Eye (tissue), 1 donor: ENCODE measurements at regions not wholly inside any gene's neighbourhood (a gene's known extent, or its start where the extent isn't known, plus 50 kb on each side); places are given as distances from the start of the nearest gene placed in this dataset.
"Not testable (repeated sequence)": the region's sequence is repeated elsewhere in the genome, so short reads cannot be mapped to it uniquely, and the experiment has no call there.

Source experiments
- DNase-seq: peaks from one replicate; pipeline ENCODE4 v3.0.0-alpha.2; 2015

DNA sequence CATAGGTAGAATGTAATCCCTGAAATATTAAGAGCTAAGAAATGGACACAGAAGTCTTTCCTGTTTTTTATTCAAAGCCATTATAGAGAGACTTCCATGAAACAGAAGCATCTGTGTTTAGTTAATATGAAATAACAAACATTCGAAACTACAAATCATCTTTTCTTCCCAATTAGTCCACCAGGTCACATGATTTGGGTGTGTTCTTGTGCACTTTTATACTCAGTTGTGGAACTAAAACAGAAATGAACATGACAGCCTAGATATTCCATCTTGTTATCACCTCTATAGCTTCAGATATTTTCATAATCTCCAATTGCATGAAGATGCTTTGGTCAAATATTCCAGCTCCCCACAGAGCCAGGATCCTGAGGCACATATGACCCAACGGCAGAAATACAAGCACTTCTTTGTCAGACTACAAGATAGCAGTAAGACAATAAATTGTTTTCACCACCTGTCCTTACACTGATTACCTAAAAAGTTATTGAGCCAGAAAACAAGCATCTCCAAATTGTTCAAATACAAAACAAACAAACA lies 116.8 kb upstream of the BEND6 start:
- no peak for DNase-seq

- no peak for DNase-seq
These were observed 117.5 kb upstream of the BEND6 start for GRCh38 chr6:56837322-56837894.

DNA sequence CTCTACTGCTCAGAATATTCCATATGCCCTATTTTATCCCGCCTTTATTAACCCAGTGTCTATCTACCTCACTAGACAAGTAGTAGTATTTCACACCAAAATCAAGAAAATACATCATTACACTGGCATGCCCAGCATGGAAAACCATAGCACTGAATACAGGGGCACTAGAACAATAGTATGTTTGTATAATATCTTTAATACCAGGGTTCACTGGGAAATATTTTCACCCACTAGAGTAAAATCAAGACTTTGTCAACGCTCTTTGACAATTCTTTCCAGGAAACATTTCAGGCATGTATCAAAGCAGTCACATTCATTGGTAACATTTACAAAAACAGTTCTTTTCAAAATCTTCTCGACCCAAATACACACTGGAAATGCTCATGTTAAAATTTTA lies 119.3 kb upstream of the BEND6 start:
- no peak for DNase-seq

GRCh38 chr6:56833873-56834272 lies 121.0 kb upstream of the BEND6 start:
- no peak for DNase-seq

DNA sequence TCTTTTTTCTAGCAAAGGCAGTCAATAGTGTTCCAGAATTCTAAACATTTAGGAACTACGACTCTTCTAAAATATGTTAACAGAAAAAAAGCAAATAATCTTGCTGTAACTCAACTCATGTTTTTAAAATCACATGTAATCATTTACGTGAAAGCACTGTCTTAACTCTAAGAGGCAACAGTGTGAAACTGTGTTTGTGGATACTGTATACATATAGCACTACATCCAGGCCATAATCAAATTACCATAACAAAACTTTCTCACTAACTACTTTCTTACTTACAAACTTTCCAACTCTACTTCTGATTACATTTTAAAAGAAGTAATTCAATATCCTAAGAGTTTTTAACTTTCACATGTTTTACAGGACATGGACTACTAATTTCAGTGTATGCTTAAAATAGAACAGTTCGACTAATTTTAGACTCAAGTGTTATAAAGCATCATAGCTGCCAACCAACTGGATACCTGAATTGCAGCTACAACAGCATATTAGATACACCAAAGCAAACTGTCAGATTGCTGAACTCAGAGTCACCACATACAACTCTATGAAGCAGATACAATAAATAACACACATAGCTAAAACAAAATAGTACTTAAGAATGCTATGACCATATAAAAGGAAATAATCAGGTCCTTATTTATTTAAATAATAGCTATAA lies 121.6 kb upstream of the BEND6 start:
- DNase-seq: no peak

DNA sequence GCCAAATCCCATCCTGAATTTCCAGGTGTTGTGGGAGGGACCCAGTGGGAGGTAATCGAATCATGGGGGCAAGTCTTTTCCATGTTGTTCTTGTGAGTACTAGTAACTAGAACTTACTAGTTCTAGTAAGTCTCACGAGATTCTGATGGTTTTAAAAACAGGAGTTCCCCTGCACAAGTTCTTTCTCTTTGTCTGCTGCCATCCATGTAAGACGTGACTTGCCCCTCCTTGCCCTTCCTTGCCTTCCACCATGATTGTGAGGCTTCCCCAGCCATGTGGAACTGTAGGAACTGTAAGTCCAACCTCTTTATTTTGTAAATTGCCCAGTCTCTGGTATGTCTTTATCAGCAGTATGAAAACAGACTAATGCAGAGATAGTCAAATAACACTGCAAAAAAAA lies 122.7 kb upstream of the BEND6 start:
- no peak for DNase-seq

GRCh38 chr6:56831334-56831733 lies 123.6 kb upstream of the BEND6 start:
- no peak for DNase-seq

- DNase-seq: no peak
These were observed 126.8 kb upstream of the BEND6 start for GRCh38 chr6:56827908-56828649.

DNA sequence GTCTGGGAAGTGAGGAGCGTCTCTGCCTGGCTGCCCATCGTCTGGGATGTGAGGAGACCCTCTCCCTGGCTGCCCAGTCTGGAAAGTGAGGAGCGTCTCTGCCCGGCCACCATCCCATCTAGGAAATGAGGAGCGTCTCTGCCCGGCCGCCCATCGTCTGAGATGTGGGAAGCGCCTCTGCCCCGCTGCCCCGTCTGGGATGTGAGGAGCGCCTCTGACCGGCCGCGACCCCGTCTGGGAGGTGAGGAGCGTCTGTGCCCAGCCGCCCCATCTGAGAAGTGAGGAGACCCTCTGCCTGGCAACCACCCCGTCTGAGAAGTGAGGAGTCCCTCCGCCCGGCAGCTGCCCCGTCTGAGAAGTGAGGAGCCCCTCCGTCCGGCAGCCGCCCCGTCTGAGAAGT lies 130.5 kb upstream of the BEND6 start:
- not testable (repeated sequence) for DNase-seq

- DNase-seq: no peak
These were observed 133.9 kb upstream of the BEND6 start for GRCh38 chr6:56821005-56821432.

GRCh38 chr6:56820060-56820459 lies 134.8 kb upstream of the BEND6 start:
- DNase-seq: no peak

DNA sequence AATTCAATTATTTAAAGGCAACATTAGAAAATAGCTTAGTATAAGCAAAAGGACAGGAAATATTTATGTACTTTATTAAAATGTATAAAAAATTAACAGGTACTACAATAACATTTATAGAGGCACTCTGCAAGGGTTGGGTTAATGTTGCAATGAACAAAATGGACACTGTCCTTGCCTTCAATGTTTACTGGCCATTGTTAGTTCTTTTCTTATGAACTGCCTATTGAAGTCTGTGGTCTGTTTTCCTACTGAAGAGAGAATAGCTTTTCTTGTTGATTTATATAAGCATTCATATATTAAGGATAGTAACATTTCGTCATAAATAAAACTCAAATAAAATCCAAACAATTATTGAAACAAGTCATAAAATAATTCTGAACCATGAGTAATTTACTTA lies 135.3 kb upstream of the BEND6 start:
- no peak for DNase-seq

DNA sequence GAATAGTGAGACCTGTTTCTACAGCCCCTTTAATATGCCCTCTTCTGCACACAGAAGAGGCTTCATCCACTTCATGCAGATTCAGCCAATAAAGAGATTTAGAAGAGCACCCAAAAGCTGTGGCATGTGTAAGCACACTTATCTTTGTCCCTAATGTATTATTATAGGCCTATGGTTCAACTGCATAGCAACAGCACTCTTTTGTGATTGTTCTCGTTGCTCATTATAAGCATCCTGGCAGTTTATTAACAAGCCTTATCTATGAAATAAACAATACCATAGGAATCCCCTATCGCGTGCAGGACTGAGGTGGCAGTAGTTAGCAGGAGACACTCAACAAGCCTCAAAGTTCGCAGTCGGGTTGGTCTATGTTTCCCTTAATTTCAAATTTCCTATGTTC lies 138.5 kb upstream of the BEND6 start:
- no peak for DNase-seq

- no peak for DNase-seq
These were observed 139.5 kb upstream of the BEND6 start for GRCh38 chr6:56815436-56815835.

DNA sequence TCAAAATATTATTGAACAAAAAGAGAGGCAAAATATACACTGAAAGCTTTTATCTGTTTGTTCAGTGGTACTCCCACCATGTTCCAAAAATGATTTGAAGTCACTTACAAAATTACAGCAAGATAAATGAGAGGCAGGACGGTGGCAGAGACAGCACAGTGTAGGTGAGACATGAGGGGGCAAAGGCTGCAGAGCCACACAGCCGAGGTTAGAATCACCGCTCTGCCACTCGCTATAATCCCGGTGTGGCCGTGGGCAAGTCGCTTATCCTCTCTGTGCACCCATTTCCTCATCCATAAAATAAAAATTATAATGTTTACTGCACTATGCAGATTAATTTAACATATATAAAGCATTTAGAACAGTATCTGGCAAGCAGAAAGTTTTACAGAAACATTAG lies 140.1 kb upstream of the BEND6 start:
- no peak for DNase-seq

GRCh38 chr6:56814308-56814707 lies 140.6 kb upstream of the BEND6 start:
- no peak for DNase-seq

DNA sequence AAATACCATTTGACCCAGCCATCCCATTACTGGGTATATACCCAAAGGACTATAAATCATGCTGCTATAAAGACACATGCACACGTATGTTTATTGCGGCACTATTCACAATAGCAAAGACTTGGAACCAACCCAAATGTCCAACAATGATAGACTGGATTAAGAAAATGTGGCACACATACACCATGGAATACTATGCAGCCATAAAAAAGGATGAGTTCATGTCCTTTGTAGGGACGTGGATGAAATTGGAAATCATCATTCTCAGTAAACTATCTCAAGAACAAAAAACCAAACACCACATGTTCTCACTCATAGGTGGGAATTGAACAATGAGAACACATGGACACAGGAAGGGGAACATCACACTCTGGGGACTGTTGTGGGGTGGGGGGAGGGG lies 142.1 kb upstream of the BEND6 start:
- not testable (repeated sequence) for DNase-seq

GRCh38 chr6:56808871-56809359 lies 146.0 kb upstream of the BEND6 start:
- peak; percentile 51 for DNase-seq

- DNase-seq: no peak
These were observed 146.9 kb upstream of the BEND6 start for GRCh38 chr6:56807989-56808337.

DNA sequence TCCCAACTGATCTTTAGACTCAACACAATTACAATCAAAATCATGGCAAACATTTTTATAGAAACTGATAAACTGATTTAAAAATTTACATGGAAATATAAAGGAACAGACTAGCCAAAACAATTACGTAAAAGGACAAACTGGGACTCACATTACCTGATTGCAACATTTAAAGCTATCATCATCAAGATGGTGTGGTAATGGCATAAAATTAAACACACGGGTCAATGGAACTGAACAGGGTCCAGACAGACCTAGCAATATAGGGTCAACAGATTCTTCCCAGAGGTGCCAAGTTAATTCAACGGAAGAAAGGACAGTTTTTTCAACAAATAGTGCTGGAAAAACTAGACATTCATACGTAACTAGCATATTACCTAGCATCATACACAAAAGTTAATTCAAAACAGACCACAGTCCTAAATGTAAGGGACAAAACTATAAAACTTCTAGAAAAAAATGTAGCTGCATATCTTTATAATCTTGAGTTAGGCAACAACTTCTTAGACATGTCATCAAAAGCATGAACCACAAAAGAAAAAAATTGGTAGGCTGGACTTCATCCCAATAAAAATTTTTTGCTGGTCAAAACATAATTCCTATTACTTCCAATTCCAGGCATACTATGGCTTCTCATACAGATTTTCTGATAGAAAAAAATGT lies 147.4 kb upstream of the BEND6 start:
- DNase-seq: no peak

DNA sequence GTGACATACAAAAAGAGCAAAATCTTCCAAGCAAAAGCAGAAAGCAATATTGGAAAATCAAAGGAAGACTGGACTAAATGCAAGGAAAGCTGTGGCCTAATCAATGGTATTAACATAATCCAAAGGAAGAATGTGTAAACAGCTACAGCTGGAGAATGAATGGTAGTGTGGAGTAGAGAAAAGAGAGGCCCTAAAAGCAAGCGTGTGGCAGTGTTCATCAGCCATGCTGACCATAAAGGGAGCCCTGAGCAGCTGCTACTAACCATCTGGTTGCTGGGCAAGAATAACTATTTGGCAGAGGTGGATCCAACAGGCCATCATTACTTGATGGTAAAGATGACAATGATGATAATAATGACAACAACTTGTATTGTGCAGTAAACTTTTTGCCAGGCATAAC lies 148.5 kb upstream of the BEND6 start:
- DNase-seq: peak; percentile 55

DNA sequence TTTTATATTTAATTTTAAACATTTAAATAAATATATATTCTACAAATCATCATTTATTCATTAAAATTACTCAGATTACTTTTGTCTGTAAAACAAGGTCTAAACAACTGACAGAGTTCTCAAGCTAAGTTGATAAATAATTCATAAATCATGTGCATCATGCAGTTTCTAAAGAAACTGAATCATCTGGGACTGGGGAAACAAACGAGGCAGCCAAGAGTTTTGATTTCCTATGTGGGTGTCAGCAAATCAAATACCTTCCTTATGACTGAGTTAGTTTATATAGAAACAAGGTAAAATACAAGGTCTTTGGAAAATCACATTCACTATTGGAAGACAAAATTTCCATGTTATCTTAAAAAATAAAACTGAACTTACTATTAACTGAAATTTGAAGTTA lies 149.9 kb upstream of the BEND6 start:
- no peak for DNase-seq

- DNase-seq: no peak
These were observed 151.3 kb upstream of the BEND6 start for GRCh38 chr6:56803594-56803993.
